ENCODE measurements at regions not wholly inside any gene's neighbourhood (a gene's known extent, or its start where the extent isn't known, plus 50 kb on each side); places are given as distances from the start of the nearest gene placed in this dataset.

DNA sequence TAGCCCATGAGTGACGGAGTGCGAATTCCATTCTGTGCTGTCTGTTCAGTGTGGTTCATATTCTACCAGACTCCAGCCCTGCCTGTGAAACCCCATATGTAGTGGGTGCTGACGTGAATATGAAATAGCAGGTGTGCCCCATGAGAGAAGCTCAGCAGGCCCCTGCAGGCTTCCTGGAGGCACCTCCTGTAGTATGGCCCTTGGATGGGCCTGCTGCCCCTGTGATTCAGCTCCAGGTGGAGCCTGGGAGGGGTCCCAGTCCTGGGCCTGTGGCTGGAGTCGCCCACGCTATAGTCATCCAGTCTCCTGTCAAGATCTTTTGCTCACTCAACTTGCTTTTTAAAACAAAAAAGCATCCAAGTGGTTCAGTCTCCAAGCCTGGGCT, 125.5 kb downstream of the GLI2 start:
- Histone ChIP-seq H3K4me1 (ENCODE audit: control insufficient read depth in 1 of 2, insufficient read depth in 2 of 2, low read length in 2 of 2) (peaks cover 14 to 31% of the 10 kb centered on the region in 2 experiments), H3K27me3 (ENCODE audit: insufficient read depth, low read length) (no peaks in the 10 kb centered on the region), H3K27ac (ENCODE audit: low read depth, low read length) (no peak overlapping the region), H3K9me3 (ENCODE audit: control insufficient read depth in 1 of 2, insufficient read depth in 1 of 2, low read depth in 1 of 2, low read length in 2 of 2) (no peaks in the 10 kb centered on the region), H3K79me2 (ENCODE audit: insufficient read depth, low read length) (no peaks in the 10 kb centered on the region), H3K4me3 (replicated peaks in 1 of 2; ENCODE audit: low read depth in 1 of 2, low read length in 2 of 2) (no peak overlapping the region), H3K9ac (ENCODE audit: low read length) (no peak overlapping the region), H3K4me2 (ENCODE audit: low read length) (no peak overlapping the region), H4K20me1 (ENCODE audit: insufficient read depth) (no peaks in the 10 kb centered on the region), H3K36me3 (ENCODE audit: control insufficient read depth in 1 of 2, insufficient read depth in 2 of 2, low read length in 2 of 2) (no peaks in the 10 kb centered on the region), H3K9me2 (ENCODE audit: insufficient read depth) (no peaks in the 10 kb centered on the region), H2AFZ (ENCODE audit: low read depth, low read length, poor library complexity, severe bottlenecking) (no peak overlapping the region)
- ChIA-PET CTCF (no interaction called here), RAD21 (ENCODE audit: low non-redundant PET in 1 of 2, low total read pairs in 2 of 2, uncharacterized antibody in 2 of 2, unreplicated experiment in 2 of 2) (no interaction called here), POLR2A (no interaction called here)
- no peak for ATAC-seq
- no peak for TF ChIP-seq POLR2A (IDR thresholded peaks at IDR 0.05; ENCODE audit: borderline replicate concordance, extremely low read depth, insufficient read depth, insufficient read length)
- no peak for TF ChIP-seq CBX3 (IDR thresholded peaks at IDR 0.05; ENCODE audit: low read depth)
- TF ChIP-seq, protein P1, sequence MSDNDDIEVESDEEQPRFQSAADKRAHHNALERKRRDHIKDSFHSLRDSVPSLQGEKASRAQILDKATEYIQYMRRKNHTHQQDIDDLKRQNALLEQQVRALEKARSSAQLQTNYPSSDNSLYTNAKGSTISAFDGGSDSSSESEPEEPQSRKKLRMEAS (IDR thresholded peaks at IDR 0.05) = no peak
- no peak for TF ChIP-seq RAD21 (IDR thresholded peaks at IDR 0.05; ENCODE audit: low read depth)
- TF ChIP-seq ZFX (IDR thresholded peaks at IDR 0.05) = no peak
- TF ChIP-seq REST (IDR thresholded peaks at IDR 0.05; ENCODE audit: low read depth) = no peak
- TF ChIP-seq TCF7L2 (IDR thresholded peaks at IDR 0.05; ENCODE audit: borderline replicate concordance, extremely low read depth, insufficient read depth, insufficient read length) = no peak
- no peak for TF ChIP-seq ZNF274 (IDR thresholded peaks at IDR 0.05; ENCODE audit: low read depth, low read length)
- no peak for TF ChIP-seq SRF (IDR thresholded peaks at IDR 0.05; ENCODE audit: low read depth)
- no peak for TF ChIP-seq CEBPB (IDR thresholded peaks at IDR 0.05; ENCODE audit: low read depth)
- no peak for TF ChIP-seq JUND (IDR thresholded peaks at IDR 0.05)
- no peak for TF ChIP-seq CTCF (IDR thresholded peaks at IDR 0.05 in 2 of 3, conservative IDR thresholded peaks at IDR 0.05 in 1 of 3; ENCODE audit: borderline replicate concordance in 1 of 3, insufficient read depth in 1 of 3, low read depth in 2 of 3, low read length in 2 of 3)
- TF ChIP-seq EZH2phosphoT487 (IDR thresholded peaks at IDR 0.05; ENCODE audit: borderline replicate concordance) = no peak
- TF ChIP-seq ZBTB33 (IDR thresholded peaks at IDR 0.05; ENCODE audit: extremely low read depth, insufficient replicate concordance, low read length) = no peak
- no peak for TF ChIP-seq SP1 (IDR thresholded peaks at IDR 0.05; ENCODE audit: low read depth)
- TF ChIP-seq ELF1 (IDR thresholded peaks at IDR 0.05; ENCODE audit: borderline replicate concordance, low read depth) = no peak
- TF ChIP-seq FOSL1 (IDR thresholded peaks at IDR 0.05; ENCODE audit: low read depth) = no peak
- no peak for DNase-seq (ENCODE audit: low read depth, low spot score)
- intact Hi-C loops (cut with micrococcal nuclease) = no loop called here
- BruUV-seq (replicated peaks) = no TSS peak
